GM06990 (cell line): ENCODE measurements at regions not wholly inside any gene's neighbourhood (a gene's known extent, or its start where the extent isn't known, plus 50 kb on each side); places are given as distances from the start of the nearest gene placed in this dataset.

Source experiments
- DNase-seq: peaks from one replicate; pipeline ENCODE4 v3.0.0-alpha.2; 2011; ENCODE audit not compliant: insufficient read length; ENCODE audit errors: extremely low read depth
- H3K27me3 ChIP-seq: replicated peaks from 2 replicates; pipeline ENCODE4 v1.6.0; 2011; ENCODE audit warnings: low read length; ENCODE audit not compliant: control insufficient read depth, insufficient read depth
- H3K36me3 ChIP-seq: 2 replicates; pipeline ENCODE4 v1.5.1; 2011; ENCODE audit warnings: low read length; ENCODE audit not compliant: control insufficient read depth, insufficient read depth
- H3K4me3 ChIP-seq: replicated peaks from 2 replicates; pipeline ENCODE4 v1.5.1; 2011; ENCODE audit warnings: low read depth, mild to moderate bottlenecking, control low read depth, low read length
- TF ChIP-seq, protein P1 (sequence below): IDR thresholded peaks from 2 replicates; pipeline ENCODE4 v1.5.1; 2011; ENCODE audit warnings: low read length, control low read depth, mild to moderate bottlenecking, inconsistent platforms; ENCODE audit not compliant: insufficient read depth, poor library complexity, severe bottlenecking

GRCh38 chr7:47039089-47039648 is 542.7 kb downstream of the TNS3 start:
- no peaks in the 10 kb centered on the region for H3K36me3 ChIP-seq
- no peak overlapping the region for H3K4me3 ChIP-seq
- H3K27me3 ChIP-seq: no peaks in the 10 kb centered on the region; the same call in 1 of the 2 replicates
- DNase-seq: no peak
- TF ChIP-seq, protein P1, sequence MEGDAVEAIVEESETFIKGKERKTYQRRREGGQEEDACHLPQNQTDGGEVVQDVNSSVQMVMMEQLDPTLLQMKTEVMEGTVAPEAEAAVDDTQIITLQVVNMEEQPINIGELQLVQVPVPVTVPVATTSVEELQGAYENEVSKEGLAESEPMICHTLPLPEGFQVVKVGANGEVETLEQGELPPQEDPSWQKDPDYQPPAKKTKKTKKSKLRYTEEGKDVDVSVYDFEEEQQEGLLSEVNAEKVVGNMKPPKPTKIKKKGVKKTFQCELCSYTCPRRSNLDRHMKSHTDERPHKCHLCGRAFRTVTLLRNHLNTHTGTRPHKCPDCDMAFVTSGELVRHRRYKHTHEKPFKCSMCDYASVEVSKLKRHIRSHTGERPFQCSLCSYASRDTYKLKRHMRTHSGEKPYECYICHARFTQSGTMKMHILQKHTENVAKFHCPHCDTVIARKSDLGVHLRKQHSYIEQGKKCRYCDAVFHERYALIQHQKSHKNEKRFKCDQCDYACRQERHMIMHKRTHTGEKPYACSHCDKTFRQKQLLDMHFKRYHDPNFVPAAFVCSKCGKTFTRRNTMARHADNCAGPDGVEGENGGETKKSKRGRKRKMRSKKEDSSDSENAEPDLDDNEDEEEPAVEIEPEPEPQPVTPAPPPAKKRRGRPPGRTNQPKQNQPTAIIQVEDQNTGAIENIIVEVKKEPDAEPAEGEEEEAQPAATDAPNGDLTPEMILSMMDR: no peak

DNA sequence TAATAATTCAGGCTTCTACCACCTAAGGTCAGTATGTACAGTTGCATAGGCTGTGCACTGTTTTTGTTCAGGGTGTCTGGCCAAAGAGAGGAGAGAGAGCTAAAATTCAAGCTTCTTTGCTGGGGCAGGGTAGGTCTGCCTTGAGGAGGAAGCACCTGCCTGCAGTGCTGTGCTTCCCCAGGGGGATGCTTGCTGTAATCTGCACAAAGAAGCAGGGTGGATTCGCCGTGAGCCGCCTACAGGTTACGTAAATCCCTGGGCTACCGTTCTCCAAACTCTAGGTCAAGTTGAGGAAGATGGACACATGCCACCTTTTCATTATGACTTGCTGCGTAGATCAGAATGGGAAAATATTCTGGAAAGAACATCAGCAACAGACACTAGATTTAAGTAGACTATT is 543.3 kb downstream of the TNS3 start:
- no peaks in the 10 kb centered on the region; the same call in 1 of the 2 replicates for H3K27me3 ChIP-seq
- H3K36me3 ChIP-seq: no peaks in the 10 kb centered on the region
- no peak overlapping the region for H3K4me3 ChIP-seq
- no peak for DNase-seq
- TF ChIP-seq, protein P1: no peak

DNA sequence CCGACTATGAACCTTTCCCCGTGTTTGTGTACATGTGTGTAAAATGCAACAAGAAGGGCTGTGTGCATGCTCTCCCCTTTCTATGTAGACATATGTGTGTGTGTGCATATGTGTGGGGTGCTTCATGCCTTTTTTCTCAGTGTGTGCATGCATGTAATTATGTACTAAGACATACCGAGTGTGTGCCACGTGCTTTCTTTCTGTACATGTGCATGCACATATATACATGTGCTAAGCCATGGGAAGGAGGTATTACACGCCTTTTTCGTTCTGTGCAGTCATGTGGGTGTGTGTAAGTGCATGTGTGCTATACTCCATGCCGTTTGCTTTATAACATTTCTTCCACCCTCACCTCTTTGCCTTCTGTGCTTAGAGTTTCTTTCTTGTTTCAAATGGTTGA is 544.3 kb downstream of the TNS3 start:
- TF ChIP-seq, protein P1: no peak
- DNase-seq: no peak

GRCh38 chr7:47036909-47037308 is 545.0 kb downstream of the TNS3 start:
- TF ChIP-seq, protein P1: no peak
- Histone ChIP-seq H3K27me3 (no peaks in the 10 kb centered on the region; the same call in 1 of the 2 replicates), H3K36me3 (no peaks in the 10 kb centered on the region), H3K4me3 (no peak overlapping the region)
- DNase-seq: no peak

More for the DNA sequence above, 544.3 kb downstream of the TNS3 start:
- Histone ChIP-seq H3K36me3 (no peaks in the 10 kb centered on the region), H3K27me3 (no peaks in the 10 kb centered on the region; the same call in 1 of the 2 replicates), H3K4me3 (no peak overlapping the region)

GRCh38 chr7:47035522-47035921 is 546.4 kb downstream of the TNS3 start:
- TF ChIP-seq, protein P1: no peak
- Histone ChIP-seq H3K4me3 (no peak overlapping the region), H3K27me3 (no peaks in the 10 kb centered on the region; the same call in none of the 2 replicates), H3K36me3 (no peaks in the 10 kb centered on the region)
- DNase-seq: no peak

DNA sequence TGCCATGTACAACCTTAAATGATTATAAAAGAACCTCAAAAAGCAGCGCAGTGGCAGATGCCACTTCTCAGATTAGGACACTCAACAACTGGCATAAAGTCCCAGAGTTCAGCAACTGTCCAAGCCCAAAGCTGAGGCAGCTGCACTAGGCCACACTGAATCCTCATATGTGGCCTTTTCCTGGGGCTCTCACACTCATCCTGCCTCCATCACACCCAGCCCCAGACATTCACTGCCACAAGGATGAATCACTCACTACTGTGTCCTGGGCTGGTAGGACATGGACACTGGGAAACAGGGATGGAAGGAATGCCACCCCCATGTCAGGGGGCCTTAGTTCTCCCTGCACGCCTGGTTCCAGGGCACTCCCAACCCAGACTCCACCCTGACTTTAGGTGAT is 547.7 kb downstream of the TNS3 start:
- Histone ChIP-seq H3K4me3 (no peak overlapping the region), H3K36me3 (no peaks in the 10 kb centered on the region), H3K27me3 (no peaks in the 10 kb centered on the region; the same call in 1 of the 2 replicates)
- no peak for DNase-seq
- TF ChIP-seq, protein P1: no peak
